Heart left ventricle (tissue), 16 donors: ENCODE measurements at regions not wholly inside any gene's neighbourhood (a gene's known extent, or its start where the extent isn't known, plus 50 kb on each side); places are given as distances from the start of the nearest gene placed in this dataset.

ENCODE experiments used
- ATAC-seq, 4 donors: fragments of 200-7000 bp; cut with Tn5 transposase; one replicate each; pipeline ENCODE4 v1.9.1; 2020 to 2022; ENCODE audit warnings: moderate library complexity in 4 of 4, mild to moderate bottlenecking in 3 of 4, moderate number of reproducible peaks in 1 of 4
- DNase-seq, 5 donors: peaks; one replicate each; pipeline ENCODE4 v3.0.0-alpha.2; 2020
- H3K27ac ChIP-seq, 12 donors: fragments of 200-600 bp; sonication (generic) in 4 of 12; one replicate each; pipeline versions ENCODE4 v1.5.0 to v1.8.0; 2016 to 2022; ENCODE audit warnings: mild to moderate bottlenecking in 2 of 12
- H3K27me3 ChIP-seq, 9 donors: fragments of 200-600 bp; sonication (generic) in 2 of 9; one replicate each; pipeline versions ENCODE4 v1.5.1 to v1.8.0; 2016 to 2022; ENCODE audit warnings: mild to moderate bottlenecking in 3 of 9
- H3K36me3 ChIP-seq, 9 donors: fragments of 200-600 bp; sonication (generic) in 2 of 9; one replicate each; pipeline versions ENCODE4 v1.5.0 to v1.8.0; 2018 to 2022; ENCODE audit warnings: mild to moderate bottlenecking in 2 of 9
- H3K4me1 ChIP-seq, 12 donors: fragments of 200-600 bp; sonication (generic) in 4 of 12; one replicate each; pipeline versions ENCODE4 v1.5.0 to v1.8.0; 2016 to 2022; ENCODE audit warnings: mild to moderate bottlenecking in 3 of 12
- H3K4me3 ChIP-seq, 12 donors: fragments of 200-600 bp; sonication (generic) in 4 of 12; one replicate each; pipeline versions ENCODE4 v1.5.0 to v1.8.0; 2017 to 2022; ENCODE audit warnings: mild to moderate bottlenecking in 9 of 12, moderate library complexity in 4 of 12
- H3K9me3 ChIP-seq, 12 donors: fragments of 200-600 bp; sonication (generic) in 4 of 12; one replicate each; pipeline versions ENCODE4 v1.5.0 to v1.8.0; 2016 to 2022; ENCODE audit warnings: mild to moderate bottlenecking in 1 of 12
- CTCF ChIP-seq, 12 donors: fragments of 200-600 bp; sonication (generic) in 4 of 12; IDR thresholded peaks; one replicate each; pipeline versions ENCODE4 v1.5.0 to v1.8.0; 2018 to 2022; ENCODE audit warnings: antibody characterized with exemption in 12 of 12, mild to moderate bottlenecking in 5 of 12
- POLR2A ChIP-seq, 2 donors: fragments of 450-650 bp; IDR thresholded peaks; one replicate each; pipeline ENCODE4 v1.6.1; 2017; ENCODE audit warnings: antibody characterized with exemption in 2 of 2, mild to moderate bottlenecking in 2 of 2, moderate library complexity in 2 of 2
- WGBS, 4 donors: extraction: QIAGEN DNeasy Blood & Tissue Kit in 2 of 4; methylation state at CpG; one replicate each; pipeline versions ENCODE4 v1.1.5 to v1.1.7; 2013 to 2018; 5-methylcytosine and 5-hydroxymethylcytosine counted together
- intact Hi-C, 10 donors: fragments of 100-400 bp; cut with DNase I; formaldehyde crosslinking; loops; one replicate each; pipeline versions ENCODE4 v1.11.1 to v1.14.2; 2022
- donor health status: ischemic (EF 13 %, LVEDD 7.1; RV severe dilation, severe dysfunction).
- donor health status: healthy with polysubstance abuse.
- donor health status: DM: no; HTN: yes; CAD: no.
- donor health status: DM: no; HTN: no; CAD: no.
- donor health status: ischemic (EF 25% LVEDD 6.9; RV normal size, moderate dysfunction).
- donor health status: ischemic (EF 25% LVEDD 5.7; RV mildly dilated, moderate dysfunction).
- donor health status: healthy.
- donor health status: DM: yes; HTN: yes; CAD: no.
- donor health status: ischemic (EF 35%, LVEDD 5.7; RV mildly dilated, moderate dysfunction).
- donor health status: nonischemic (EF 11% LVEDD 7.7; RV severe dilation, severe dysfunction).
- donor health status: DM: yes; HTN: yes; CAD: no.
- donor health status: PGD.
- donor health status: ischemic (EF 29% LVEDD 5.4; RV normal size, mild dysfunction).
- donor health status: nonischemic (EF 23%, LVEDD 6.1; RV moderate dilation, normal function).

DNA sequence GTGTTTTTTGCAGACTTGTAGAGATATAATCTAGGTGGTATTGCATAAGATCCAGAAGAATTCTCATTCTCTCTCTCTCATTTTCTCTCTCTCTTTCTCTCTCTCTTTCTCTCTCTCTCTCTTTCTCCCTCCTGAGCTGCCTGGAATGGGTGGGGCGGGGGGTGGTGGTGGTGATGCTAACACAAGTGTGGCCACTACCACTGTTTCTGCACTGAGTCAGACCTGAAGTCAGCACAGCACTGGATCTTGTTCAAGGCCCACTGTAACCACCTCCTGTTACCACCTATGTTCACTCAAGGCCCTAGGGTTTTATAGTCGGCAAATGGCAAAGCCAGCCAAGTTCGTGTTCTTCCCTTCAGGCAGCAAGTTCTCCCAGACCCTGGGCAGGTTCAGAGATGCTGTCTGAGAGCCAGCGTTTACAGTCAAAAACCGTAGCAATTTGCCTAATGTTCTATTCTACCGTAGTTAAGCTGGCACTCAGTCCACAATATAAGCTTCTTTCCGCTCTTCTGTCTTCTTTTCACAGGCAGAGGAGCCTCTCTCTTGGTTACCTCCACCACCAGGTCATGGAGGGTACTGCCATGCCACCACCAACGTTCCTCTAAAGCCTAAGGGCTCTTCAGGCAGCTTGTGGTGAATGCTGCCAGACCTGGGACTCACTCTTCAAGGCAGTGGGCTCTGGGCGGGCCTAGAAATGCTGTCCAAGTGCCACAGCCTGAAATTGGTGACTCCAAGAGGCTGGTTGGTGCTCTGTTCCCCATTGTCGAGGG, 235.7 kb upstream of the PRR16 start:
- intact Hi-C loops: no loop called here
- Histone ChIP-seq H3K4me3 (no peak overlapping the region), H3K4me1 (no peaks in the 10 kb centered on the region), H3K36me3 (no peaks in the 10 kb centered on the region), H3K27ac (no peak overlapping the region), H3K27me3 (no peaks in the 10 kb centered on the region), H3K9me3 (peaks cover 0 to 5% (median 0%) of the 10 kb centered on the region in 12 donors)
- ATAC-seq (no peak), DNase-seq (no peak)
- no peak for TF ChIP-seq POLR2A (IDR thresholded peaks at IDR 0.05)
- TF ChIP-seq CTCF (IDR thresholded peaks at IDR 0.05): no peak
- 70 to 84% (median 81%) methylated on average over 10 of the region's 10 CpGs for WGBS, 4 donors

DNA sequence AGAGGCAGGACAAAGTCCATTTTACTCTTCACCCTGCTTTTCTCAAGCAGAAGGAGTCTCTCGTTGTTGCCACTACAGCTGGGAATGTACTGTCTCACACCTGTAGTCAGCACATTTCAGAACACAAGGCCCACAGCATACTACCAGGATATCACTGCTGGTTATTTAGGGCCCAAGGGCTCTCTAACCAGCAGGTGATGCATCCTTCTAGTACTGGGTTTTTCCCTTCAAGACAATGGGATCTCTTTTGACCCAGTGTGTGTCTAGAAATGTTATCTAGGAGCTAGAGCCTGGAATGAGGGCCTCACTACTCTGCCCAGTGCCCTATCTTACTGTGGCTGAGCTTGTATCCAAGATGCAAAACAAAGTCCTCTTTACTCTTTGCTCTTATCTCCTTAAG, 235.1 kb upstream of the PRR16 start:
- Histone ChIP-seq H3K4me3 (no peak overlapping the region), H3K27me3 (no peaks in the 10 kb centered on the region), H3K36me3 (no peaks in the 10 kb centered on the region), H3K4me1 (no peaks in the 10 kb centered on the region), H3K9me3 (peaks cover 0 to 5% (median 0%) of the 10 kb centered on the region in 12 donors), H3K27ac (no peak overlapping the region)
- 63 to 89% (median 81%) methylated on average over 1 of the region's 1 CpG for WGBS, 4 donors
- ATAC-seq: no peak
- intact Hi-C loops: no loop called here
- DNase-seq: no peak
- TF ChIP-seq POLR2A (IDR thresholded peaks at IDR 0.05) (no peak), CTCF (IDR thresholded peaks at IDR 0.05) (no peak)

GRCh38 chr5:120231563-120231962, 232.5 kb upstream of the PRR16 start:
- no peak overlapping the region for H3K27ac ChIP-seq
- 95 to 100% (median 96%) methylated on average over 1 of the region's 1 CpG for WGBS, 4 donors
- TF ChIP-seq CTCF (IDR thresholded peaks at IDR 0.05): no peak
- no peak for TF ChIP-seq POLR2A (IDR thresholded peaks at IDR 0.05)
- no peak overlapping the region for H3K4me3 ChIP-seq
- H3K9me3 ChIP-seq: peaks cover 0 to 12% (median 0%) of the 10 kb centered on the region in 12 donors
- ATAC-seq (no peak), DNase-seq (no peak)
- H3K4me1 ChIP-seq: no peaks in the 10 kb centered on the region
- H3K36me3 ChIP-seq: no peaks in the 10 kb centered on the region
- no peaks in the 10 kb centered on the region for H3K27me3 ChIP-seq
- intact Hi-C loops: no loop called here

DNA sequence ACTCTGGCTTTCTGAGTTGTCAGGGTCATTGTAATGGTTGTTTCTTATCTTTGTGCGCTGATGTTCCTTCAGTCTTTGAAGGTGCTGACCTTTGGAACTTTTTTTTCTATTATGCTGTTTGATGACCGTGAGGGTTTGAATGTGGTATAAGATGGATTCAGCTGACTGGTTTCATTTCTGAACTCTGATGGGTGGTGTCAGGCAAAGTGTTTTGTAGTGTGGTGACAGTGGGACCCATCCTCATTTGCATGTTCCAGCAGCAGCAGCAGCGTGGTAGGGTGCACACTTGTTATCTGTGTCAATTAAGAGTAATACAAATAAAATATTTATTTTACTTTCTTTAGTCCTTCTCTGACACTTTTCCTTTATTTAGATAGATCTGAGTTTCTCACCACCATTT, 227.7 kb upstream of the PRR16 start:
- H3K36me3 ChIP-seq: no peaks in the 10 kb centered on the region

More for the DNA sequence above, 227.7 kb upstream of the PRR16 start:
- no peak for DNase-seq
- Histone ChIP-seq H3K4me3 (no peak overlapping the region), H3K4me1 (peaks cover 0 to 4% (median 0%) of the 10 kb centered on the region in 12 donors), H3K27me3 (no peaks in the 10 kb centered on the region), H3K9me3 (peaks cover 0 to 12% (median 0%) of the 10 kb centered on the region in 12 donors), H3K27ac (no peak overlapping the region)
- no peak for ATAC-seq
- intact Hi-C loops: no loop called here
- no peak for TF ChIP-seq CTCF (IDR thresholded peaks at IDR 0.05)
- TF ChIP-seq POLR2A (IDR thresholded peaks at IDR 0.05): no peak
- WGBS, 4 donors: 83 to 90% (median 84%) methylated on average over 3 of the region's 3 CpGs
